D721Med (cell line): ENCODE measurements at regions not wholly inside any gene's neighbourhood (a gene's known extent, or its start where the extent isn't known, plus 50 kb on each side); places are given as distances from the start of the nearest gene placed in this dataset.

ENCODE experiments used
- DNase-seq: peaks from one replicate; pipeline ENCODE4 v3.0.0; 2011; ENCODE audit warnings: low spot score; ENCODE audit not compliant: insufficient read length
- FAIRE-seq: peaks from 2 replicates; lab custom pipeline; 2011; peaks lifted over from hg19 to GRCh38; lab: Jason Lieb, UNC
- TF ChIP-seq, protein P1 (sequence below): IDR thresholded peaks from 2 replicates; pipeline ENCODE4 v1.5.1; 2012; ENCODE audit warnings: mild to moderate bottlenecking, control low read depth; ENCODE audit not compliant: insufficient read depth; ENCODE audit errors: missing control alignments

DNA sequence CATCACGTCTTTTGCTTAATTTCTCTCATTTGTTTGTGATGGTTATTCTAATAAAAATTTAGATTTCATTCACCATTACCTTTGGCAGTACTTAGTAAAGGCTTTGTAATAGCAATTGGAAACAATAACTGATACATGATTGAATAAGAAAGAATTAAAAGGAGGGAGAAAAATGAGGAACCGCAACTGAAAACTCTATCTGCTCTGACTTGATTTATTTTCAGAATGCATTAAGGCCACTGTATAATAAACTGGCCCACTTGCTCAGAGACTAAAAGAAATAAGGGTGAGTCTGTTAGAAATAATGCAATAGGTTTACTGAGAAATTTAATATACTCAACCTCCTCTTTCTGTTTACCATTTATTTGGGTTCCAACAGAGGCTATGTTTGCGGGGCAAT, 351.5 kb downstream of the TMA16 start:
- DNase-seq = no peak
- no peak for FAIRE-seq
- TF ChIP-seq, protein P1, sequence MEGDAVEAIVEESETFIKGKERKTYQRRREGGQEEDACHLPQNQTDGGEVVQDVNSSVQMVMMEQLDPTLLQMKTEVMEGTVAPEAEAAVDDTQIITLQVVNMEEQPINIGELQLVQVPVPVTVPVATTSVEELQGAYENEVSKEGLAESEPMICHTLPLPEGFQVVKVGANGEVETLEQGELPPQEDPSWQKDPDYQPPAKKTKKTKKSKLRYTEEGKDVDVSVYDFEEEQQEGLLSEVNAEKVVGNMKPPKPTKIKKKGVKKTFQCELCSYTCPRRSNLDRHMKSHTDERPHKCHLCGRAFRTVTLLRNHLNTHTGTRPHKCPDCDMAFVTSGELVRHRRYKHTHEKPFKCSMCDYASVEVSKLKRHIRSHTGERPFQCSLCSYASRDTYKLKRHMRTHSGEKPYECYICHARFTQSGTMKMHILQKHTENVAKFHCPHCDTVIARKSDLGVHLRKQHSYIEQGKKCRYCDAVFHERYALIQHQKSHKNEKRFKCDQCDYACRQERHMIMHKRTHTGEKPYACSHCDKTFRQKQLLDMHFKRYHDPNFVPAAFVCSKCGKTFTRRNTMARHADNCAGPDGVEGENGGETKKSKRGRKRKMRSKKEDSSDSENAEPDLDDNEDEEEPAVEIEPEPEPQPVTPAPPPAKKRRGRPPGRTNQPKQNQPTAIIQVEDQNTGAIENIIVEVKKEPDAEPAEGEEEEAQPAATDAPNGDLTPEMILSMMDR = no peak

DNA sequence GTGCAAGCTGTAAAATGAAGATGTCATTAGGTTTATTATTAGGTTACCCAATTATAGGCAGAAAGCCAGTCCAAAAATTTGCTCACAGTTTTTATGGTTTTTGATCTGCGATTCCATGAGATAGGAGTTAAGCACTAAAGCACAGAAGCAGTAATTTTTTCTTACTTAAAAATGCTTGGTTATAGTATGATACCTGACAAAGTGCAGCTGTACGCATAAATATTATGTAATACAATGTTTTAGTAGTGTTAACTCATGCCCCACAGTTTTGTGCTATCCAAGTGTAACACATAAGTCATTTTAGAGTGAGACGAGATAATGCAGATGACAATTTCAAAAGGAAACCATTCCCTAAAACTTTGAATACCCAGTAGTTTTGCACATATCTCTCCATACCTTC, 357.8 kb downstream of the TMA16 start:
- TF ChIP-seq, protein P1 = no peak
- FAIRE-seq (peak; percentile 16), DNase-seq (no peak)

DNA sequence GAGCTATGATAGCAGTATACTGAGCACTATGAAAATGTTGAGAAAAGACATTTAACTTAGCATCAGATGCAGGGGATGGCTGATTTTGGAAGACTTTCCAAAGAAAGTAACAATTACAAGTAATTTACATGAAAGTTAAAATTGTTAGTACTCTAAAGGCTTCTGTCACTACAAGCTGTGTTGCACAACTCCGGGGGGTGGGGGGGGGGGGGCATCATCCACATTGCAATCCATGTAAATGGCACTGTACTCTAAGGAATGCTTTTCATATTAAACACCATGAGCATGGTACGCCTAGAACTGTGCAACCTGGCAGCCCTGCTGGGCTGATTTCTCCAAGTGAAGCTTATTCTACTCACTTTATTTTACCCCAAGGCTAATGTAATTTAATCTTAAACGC, 363.4 kb downstream of the TMA16 start:
- no peak for DNase-seq
- TF ChIP-seq, protein P1 = no peak
- FAIRE-seq = no peak

DNA sequence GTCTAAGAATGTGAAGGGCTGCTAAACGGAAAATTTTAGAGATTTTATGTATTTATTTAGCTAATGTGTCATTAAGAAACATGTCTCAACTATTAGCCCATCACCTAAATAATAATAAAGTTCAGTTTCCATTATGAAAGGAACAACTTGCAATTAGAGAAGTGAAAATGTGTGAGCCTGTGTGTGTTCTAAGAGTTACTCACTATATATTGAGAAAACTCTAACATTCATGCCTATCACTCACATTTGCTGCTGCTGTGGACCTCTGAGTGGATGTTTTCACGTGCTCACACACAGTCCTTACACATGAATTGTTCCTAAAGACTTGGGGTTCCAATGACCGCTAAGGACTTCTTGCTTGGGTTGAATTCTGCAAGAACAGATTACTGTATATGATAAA, 364.0 kb downstream of the TMA16 start:
- TF ChIP-seq, protein P1 = no peak
- DNase-seq = no peak
- FAIRE-seq = no peak

DNA sequence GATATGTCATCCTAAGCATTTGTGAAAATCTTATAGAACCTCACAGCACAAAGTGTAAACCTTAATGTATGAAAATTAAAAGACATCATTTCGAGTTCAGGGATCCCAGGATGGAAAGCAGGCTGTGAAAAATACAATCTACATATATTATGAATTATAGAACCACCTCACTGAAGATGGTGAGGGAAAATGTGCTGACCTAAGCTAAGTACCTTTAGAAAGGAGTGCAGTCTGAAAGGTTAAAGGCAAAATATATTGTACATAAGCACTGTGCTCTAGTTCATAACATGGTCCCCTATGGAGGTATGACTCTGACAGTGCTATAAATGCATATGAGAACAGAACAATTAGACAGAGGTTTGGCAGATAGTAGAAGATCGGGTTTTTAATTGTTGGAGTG, 368.6 kb downstream of the TMA16 start:
- no peak for DNase-seq
- TF ChIP-seq, protein P1 = no peak
- FAIRE-seq = no peak

DNA sequence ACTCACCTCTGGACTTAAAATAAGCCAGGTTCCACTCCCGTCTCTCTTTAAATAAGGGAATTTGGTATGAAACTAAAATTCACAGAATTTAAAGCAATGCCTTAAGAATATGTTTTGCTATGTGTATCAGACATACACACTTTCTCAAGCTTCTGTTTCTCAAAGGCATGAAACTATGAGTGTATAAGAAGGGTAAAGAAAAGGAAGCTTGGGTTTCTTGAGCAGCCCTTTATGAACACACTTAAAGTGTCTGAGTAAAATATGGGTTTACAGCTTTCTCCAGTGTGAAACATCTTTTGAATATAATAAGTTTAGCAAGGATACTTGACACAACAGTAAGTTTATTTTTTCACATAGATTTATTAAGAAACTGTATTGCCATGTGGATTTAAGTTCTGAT, 370.5 kb downstream of the TMA16 start:
- FAIRE-seq (no peak), DNase-seq (no peak)
- TF ChIP-seq, protein P1 = no peak

DNA sequence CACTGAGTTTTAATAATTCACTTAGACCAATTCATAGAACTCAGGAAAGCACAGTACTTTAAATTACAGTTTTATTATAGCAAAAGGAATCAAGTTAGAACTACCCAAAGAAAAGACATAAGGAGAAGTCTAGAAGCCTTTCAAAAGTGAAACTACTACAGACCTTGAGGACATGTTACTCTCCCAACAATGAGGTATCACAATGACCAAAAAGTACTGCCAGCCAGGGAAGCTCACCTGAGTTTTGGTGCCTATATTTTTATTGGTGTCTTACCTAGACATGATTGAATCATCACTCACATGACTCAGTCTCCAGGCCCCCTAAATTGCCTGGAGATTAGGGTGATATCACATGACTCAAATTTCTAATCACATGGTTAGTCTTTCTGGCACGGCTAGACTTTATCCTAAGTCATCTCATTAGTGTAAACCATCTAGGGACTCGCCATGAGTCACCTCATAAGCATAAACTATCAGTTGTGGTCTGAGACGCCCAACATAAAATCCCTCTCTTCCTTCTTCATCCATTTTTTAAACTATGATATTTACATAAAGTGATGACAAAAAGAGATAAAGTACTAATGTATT, 372.3 kb downstream of the TMA16 start:
- FAIRE-seq (peak; percentile 21), DNase-seq (no peak)
- TF ChIP-seq, protein P1 = no peak
